HG03457 (cell line): ENCODE measurements at regions not wholly inside any gene's neighbourhood (a gene's known extent, or its start where the extent isn't known, plus 50 kb on each side); places are given as distances from the start of the nearest gene placed in this dataset.

Experiments used
- ATAC-seq: cut with Tn5 transposase; IDR thresholded peaks from one replicate; pipeline ENCODE4 v1.9.1; 2021; ENCODE audit warnings: moderate number of reproducible peaks; ENCODE audit not compliant: unreplicated experiment

DNA sequence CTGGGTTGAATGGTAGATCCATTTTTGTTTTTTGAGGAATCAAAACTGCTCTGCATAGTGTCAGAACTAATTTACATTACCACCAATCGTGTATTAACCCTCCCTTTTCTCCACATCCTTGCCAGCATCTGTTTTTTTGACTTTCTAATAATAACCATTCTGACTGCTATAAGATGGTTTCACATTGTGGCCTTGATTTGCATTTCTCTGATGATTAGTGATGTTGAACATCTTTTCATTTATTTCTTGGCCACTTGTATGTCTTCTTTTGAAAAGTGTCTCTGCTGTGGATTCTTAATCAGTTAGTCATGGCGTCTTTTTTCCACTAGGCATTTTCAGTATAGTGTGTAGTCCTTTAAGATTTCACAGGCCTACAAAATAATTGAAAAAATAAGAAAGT, 2144.3 kb upstream of the C9orf72 start:
- ATAC-seq = peak; percentile 63

DNA sequence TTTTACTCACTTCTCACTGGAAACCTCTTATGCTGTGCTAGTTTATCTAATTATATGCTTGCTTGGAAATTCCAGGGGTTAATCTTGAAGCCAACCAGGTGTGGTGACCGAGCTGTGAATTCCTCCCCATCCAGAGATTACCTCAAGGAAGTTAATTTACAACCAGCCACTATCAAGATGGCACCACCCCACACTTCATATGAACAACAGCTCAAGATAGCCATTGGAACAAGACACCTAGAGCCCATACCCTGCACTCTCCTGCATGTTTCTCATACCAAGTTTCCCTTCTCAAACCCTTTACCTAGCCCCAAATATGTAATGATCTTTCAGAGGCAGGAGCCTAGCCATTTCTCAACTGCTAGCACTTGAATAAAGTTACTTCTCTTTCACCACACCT, 2156.9 kb upstream of the C9orf72 start:
- no peak for ATAC-seq

DNA sequence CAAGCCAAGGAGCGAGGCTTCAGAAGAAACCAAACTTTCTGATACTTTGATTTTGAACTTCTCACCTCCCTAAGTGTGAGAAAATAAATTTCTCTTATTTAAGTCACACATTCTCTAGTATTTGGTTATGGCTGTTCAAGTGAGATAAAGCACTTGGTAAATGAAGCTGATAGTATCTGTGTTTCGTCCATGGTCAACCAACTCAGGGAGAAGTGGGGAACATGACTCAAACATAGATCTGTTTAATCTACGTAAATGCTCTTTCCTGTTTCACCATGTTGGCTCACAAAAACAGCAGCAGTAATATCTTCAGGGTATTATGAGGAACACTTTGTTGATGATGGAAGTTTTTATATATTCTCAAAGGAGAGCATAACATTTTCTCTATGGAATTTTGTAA, 2167.2 kb upstream of the C9orf72 start:
- no peak for ATAC-seq

DNA sequence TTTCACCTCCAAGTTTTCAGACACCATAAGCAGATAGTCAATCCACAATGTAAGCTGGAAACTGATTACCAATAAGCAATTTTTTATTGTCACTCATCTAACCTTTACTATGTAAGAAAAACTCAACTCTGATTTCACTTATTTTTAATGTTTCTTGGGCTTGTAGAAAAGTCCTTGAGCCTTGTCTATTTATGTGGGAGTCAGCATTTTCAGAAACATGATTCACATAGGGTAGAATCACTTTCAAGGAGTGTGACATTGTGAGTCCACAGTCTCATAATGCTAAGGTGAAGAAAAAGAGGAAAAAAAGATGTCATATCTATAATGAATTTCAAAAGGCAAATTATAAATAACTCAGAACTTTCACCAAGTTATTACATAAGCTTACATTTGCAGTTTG, 2167.9 kb upstream of the C9orf72 start:
- no peak for ATAC-seq

DNA sequence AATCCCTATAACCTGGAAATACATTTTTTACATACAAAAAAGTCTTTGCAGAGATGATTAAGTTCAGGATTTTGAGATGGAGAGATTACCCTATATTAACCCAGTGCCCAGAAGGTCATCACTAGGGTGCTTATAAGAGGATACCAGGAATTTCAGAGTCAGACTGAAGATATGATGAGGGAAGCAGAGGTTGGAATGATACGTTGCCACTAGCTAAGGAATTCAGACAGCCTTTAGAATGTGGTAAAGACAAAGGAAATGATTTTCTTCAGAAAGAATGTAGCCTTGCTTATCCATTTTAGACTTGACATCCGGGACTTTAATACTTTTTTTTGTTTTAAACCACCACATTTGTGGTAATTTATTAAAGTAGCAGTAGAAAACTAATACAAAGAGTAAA, 2176.8 kb upstream of the C9orf72 start:
- no peak for ATAC-seq

DNA sequence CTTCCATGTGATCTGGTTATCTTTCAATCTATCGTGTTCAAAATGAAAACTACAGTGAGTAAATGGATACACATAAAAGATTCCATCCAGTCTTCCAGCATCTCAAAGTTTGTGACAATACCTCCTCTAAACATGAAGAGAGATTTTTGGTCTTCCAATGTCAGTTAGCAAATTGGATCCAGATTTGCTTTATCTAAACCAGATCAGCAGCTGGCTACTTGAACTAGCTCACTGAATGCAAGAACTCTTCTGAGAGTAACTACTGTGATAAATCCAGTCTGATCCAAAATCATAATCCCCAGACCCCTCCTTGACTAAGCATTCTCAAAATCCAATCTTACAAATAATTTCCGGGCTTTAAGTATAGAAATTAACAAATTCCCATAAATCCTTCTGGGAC, 2177.9 kb upstream of the C9orf72 start:
- no peak for ATAC-seq

DNA sequence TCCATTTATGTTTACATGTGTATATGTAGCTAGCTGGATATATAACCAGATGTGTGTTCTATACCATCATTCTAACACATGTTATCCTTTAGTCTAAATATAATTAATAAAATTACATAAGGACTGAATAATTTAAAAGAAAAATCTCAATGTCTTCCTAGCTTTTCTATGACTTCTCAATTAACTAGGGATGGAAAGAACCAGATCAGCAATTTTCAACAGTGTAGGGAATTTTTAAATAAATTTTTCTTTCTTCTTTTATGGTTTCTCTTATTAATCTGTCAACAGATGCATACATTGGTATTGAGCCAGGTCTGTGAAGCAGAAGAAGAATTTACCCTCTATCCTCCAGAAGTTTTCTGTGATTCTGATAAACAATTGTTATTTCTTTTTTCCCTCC, 2180.4 kb upstream of the C9orf72 start:
- no peak for ATAC-seq

DNA sequence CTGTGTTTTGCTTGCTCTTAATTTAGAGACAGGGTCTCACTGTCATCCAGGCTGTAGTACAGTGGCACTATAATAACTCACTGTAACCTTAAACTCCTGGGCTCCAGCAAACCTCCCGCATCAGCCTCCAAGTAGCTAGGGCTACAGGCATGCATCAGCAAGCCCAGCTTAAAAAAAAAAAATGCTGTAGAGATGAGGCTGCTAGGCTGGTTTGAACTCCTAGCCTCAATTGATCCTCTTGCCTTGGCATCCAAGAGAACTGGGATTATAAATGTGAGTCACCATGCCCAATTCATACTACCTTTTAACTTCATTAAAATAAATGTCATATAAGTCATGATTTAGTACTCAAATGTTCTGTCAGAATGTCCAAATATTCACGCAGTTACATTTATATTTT, 2195.7 kb upstream of the C9orf72 start:
- no peak for ATAC-seq

DNA sequence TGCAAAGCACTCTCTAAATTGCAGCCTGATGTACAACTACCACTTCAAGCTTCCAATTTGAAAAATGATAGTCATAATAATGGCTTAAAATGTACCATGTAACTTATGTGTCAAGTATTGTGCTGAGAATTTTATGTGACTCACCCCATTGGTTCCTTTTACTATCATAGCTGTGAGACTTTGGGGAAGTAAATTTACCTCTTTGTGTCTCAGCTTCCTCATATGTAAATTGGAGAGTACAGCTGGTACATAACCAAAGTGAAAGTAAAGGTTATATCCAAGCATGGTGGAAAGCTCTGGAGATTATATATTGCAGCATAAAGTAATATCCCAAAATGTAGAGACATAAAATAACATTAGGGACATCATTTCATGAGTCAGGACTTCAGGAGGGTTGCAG, 2200.4 kb upstream of the C9orf72 start:
- ATAC-seq = no peak

DNA sequence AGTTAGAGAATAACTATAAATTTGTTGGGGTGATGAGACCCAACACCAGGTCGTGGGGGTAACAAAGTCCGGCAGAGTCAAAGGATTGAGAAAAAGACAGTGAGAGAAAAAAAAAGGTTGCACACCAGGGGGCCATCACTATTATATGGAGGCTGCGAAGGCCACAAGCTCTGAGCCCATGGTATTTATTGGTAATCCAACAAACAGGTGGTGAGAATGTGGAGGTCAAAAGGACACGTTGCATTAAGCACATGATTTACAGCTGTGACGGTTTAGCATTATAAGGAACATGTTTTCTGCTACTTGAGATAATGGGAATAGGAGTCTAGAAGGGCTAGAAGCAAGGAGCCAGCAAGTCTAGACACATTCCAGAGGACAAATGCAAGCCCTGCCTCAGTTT, 2202.2 kb upstream of the C9orf72 start:
- ATAC-seq = no peak

DNA sequence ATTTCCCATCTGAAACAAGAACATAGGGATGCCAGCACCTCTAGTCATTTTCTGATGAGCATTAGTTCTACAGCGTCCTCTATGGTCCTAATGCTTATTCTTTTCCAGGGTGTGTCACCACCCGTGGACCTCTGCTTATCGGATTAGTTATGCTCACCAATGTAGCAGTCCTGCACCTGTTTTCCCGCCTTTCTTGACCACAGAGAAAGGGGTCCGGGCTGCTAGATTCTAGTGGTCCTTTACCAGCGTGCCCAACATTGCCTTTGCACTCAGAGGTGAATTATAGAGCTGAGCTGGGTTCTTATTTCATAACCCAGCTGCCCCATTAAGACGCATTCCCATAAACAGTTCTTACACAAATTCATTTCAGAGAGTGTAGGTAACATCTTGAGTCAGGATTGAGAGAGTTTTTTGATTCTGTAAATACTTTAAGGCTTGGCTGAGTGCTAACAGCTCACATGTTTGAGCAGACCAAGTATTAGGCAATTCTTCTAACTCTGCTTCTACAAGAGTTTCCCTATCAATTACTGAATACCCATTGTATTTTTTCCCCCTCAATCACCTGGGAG, 2205.1 kb upstream of the C9orf72 start:
- no peak for ATAC-seq

DNA sequence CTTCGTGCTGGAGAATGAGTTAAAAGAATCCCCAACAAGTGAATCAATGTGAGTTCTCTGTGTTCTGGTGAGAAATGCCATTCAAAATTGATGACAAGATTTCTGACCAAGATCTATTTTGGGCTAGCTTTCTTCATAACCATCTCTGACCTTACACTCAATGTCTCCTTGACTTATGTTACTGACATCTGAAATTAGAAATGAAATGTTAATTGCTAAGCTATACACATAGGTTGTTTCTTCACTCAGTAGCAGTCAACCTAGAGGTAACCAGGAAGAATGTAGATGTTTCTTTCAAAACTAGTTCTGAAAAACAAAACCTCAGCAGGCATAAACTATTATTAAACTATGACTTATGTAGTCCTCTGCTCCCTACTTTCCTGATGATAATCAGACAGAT, 2220.7 kb upstream of the C9orf72 start:
- ATAC-seq = no peak

DNA sequence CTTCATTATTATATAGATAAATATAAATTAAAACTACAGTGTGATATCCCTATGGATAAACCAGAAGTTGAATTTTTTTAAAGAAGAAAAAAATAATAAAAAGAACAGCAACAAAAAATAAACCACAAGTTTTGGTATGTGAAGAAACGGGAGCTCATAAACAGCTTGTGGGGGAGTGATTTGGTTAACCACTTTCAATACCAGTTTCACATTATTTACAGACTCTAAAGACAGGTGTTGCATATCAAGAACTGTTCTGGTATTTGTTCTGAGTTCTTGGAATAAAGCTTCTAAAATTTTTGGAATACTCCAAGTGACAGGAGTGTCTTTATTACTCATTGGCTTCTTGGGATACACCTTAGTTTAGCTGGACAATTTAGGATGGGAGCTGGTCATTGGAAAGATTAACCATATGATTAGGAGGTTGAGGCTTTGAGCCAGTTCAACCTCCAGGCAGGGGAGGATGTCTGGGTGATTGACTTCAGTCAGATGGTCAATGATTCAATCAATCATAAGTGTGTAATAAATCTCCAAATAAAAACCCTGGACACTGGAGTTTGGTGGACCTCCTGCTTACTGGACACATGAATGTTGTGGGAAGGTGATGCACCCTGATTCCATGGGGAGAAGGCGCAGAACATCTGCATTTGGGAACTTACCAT, 2223.1 kb upstream of the C9orf72 start:
- ATAC-seq = peak; percentile 91

DNA sequence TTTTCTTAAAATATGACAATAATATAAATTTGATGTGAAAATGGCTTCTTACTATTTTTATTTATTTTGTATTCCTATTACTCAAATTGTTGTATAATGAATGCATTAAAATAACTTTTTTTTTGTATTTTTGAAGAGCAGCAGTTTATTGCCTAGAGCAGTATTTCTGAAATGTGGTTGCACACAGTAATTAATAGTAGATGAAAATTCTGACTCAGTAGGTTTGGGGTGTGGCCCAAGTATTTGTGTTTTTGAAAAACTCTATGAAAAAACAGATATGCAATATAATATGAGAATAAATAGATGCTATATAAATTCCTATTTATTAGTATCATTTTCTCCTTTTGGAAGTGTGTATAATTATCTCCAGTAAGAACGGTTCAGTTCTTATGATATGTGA, 2225.3 kb upstream of the C9orf72 start:
- ATAC-seq = no peak

DNA sequence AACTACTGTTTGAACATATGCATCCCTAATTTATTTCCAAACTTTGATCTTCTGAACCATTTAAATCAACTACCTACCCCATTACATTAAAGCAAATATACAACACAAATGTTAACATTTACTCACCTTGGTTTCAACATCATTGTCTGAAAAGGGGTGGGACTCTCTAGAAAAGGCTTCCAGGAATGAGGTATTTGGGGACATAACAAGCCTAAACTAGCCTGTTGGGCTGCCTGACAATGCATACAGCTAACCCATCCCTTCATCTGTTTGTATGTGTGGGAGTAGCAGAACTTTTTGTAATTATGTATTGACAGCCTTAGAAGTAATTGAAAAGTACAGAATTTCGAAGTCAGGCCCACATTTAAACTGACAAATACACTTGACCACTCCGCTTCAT, 2225.9 kb upstream of the C9orf72 start:
- ATAC-seq = no peak

DNA sequence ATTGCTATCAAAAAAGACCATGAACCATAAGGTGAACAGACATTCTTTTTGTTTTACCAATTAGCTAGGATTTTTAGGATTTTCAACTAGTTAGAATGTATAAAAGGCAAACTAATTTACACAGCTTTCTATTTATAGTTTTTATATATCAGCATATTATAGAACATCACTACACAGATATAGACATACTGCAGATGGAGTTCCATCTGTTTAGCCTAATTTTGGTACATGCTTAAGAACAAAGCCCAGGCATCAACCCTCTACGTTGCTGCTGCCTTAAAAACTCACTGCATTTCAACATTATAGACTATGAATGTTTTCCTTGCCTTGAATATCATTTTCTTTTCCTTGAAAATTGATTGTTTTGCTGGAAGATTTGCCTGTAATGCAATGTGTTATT, 2227.5 kb upstream of the C9orf72 start:
- no peak for ATAC-seq

DNA sequence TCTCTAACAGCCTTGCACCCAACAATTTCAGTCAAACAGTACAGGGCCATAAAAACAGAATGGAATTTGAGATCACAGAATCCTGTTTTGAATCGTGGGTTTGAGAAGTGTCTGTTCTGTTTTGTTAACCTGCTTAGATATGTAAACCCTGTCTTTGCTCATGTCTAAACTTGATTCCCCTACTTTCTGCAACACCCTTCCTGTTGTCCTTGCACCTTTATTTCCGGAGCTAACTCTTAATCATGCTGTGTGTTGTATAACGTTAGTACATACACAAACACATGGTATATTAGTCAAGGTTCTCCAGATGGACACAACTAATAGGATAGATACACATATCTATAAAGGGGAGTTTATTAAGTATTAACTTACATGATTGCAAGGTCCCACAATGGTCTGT, 2229.2 kb upstream of the C9orf72 start:
- ATAC-seq = no peak

DNA sequence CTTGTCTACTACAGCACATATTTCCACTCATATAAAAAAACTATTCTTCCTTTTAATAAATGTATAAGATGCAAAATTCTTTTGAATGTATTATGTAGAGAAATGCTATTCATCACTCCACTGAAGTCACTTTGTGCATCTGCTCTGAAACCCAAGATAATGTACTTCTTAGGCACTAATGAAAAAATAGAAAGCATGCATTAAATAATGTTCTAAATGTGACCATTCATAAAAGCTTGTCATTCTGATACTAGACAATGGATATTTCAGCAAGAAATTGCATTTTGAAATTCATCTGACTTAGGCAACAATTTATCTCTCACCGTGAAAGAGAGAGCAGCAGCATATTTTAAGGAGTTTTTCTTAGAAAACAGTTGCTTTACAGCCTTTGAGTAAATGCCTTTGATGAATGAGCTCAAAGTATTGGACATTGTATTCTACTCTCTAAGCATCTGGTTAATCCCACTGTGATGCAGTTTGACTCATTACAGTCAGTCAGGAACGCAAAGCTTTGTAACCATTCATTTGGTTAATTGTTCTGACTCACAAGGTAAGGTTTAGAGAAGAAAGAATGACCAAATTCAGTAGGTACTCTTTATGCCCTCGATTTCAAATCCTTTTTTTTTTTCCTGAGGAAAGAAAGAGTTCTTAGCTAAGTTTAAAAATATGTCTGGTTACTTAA, 2233.8 kb upstream of the C9orf72 start:
- ATAC-seq = no peak

DNA sequence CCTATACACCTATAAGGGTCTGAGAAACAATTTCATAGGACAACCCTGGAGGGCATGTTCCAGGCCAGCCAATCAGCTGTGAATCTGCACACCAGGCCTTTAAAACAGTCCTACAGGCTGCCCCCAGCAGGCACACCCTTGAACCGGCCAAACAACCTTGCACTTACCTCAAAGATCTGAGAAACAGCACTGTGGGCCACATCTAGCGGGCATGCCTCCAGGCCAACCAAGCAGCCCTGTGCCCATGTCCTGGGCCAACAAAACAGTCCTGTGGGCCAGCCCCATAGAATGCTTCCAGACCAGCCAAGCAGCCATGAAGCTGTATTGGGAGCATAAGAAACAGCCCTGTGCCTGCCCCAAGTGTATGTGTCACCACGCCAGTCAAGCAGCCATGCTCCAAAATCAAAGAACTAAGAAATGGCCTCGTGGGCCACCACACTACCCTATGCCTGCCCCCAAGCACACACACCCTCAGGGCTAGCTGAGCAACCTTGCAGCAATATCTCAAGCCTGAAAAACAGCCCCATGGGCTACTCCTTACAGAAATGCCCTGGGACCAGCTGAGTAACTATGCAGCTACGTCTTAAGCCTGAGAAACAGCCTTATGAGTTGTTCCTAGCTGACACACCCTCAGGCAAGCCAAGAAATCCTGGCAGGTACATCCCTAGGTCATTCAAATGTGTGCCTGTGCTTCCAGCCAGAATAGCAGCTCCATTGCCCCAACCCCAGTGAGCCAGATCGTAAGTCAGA, 2243.8 kb upstream of the C9orf72 start:
- ATAC-seq = no peak

DNA sequence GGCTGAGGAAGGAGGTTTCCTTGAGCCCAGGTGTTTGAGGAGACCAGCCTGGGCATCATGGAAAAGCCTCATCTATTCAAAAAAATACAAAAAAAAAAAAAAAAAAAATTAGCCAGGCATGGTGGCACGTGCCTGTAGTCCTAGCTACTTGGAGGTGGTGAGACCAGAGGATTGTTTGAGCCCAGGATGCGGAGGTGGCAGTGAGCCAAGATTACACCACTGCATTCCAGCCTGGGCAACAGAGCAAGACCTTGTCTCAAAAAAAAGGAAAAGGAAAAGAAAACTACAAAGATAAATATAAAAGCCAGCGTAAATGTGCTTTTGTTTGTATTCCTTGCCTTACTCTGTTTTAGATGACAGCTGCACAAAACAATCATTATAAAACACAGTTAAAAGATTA, 2249.2 kb upstream of the C9orf72 start:
- no peak for ATAC-seq

DNA sequence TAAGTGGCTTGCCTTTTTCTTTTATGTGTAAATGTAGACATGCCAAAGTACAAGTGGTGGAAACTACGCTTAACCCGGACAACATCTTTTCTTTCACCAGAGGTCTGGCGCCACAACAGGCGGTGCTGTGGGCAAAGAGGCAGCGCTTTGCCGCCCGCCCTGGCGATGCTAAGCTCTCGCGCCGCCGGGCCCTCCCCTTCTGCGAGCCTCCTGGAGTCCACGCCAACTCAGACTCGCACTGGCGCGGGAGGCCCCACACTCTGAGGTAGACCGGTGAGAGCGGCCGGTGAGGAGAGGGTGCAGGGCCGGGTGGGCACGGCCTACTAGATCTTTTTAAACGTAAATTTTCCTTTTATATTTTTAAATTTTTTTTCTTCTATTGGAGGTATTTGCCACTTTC, 2253.1 kb upstream of the C9orf72 start:
- ATAC-seq = no peak

DNA sequence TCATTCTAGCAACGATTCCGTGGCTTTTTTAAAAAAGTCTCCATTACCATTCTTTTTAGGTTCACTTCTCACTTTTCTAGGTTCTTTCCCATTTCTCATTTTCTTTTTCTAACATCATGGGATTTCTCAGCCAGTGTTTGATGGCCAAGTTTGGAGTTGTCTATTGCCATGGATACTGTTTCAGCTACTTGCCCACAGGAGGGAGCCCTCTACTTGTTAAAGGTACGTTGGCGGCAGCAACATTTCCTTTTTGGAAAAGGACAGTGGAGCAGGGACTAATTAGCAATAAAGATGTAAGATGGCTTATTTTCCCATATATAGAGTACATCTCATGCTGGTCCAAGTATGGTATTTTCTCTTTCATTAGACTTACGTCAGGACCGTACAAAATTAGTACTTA, 2257.5 kb upstream of the C9orf72 start:
- ATAC-seq = no peak
